Upper lobe of right lung (tissue), 1 donor: ENCODE measurements at regions not wholly inside any gene's neighbourhood (a gene's known extent, or its start where the extent isn't known, plus 50 kb on each side); places are given as distances from the start of the nearest gene placed in this dataset.

Source experiments
- ATAC-seq: fragments of 200-7000 bp; cut with Tn5 transposase; one replicate; pipeline ENCODE4 v1.9.1; 2020; ENCODE audit warnings: mild to moderate bottlenecking, moderate library complexity
- DNase-seq: peaks from one replicate; pipeline ENCODE4 v3.0.0-alpha.2; 2020
- H3K27ac ChIP-seq: fragments of 200-600 bp; one replicate; pipeline ENCODE4 v1.8.0; 2022
- H3K27me3 ChIP-seq: fragments of 200-600 bp; one replicate; pipeline ENCODE4 v1.8.0; 2022; ENCODE audit warnings: mild to moderate bottlenecking
- H3K36me3 ChIP-seq: fragments of 200-600 bp; one replicate; pipeline ENCODE4 v1.8.0; 2022
- H3K4me1 ChIP-seq: fragments of 200-600 bp; one replicate; pipeline ENCODE4 v1.8.0; 2022
- H3K4me3 ChIP-seq: fragments of 200-600 bp; one replicate; pipeline ENCODE4 v1.8.0; 2022; ENCODE audit warnings: mild to moderate bottlenecking
- H3K9me3 ChIP-seq: fragments of 200-600 bp; one replicate; pipeline ENCODE4 v1.8.0; 2022
- intact Hi-C: fragments of 100-400 bp; cut with DNase I; formaldehyde crosslinking; loops from one replicate; pipeline ENCODE4 v1.11.0; 2022
- TF ChIP-seq, protein P1 (sequence below): fragments of 200-600 bp; IDR thresholded peaks from one replicate; pipeline ENCODE4 v1.8.0; 2022; ENCODE audit warnings: antibody characterized with exemption
- donor health status: DM: no; HTN: yes; CAD: no; lungs with severe emphysema.

DNA sequence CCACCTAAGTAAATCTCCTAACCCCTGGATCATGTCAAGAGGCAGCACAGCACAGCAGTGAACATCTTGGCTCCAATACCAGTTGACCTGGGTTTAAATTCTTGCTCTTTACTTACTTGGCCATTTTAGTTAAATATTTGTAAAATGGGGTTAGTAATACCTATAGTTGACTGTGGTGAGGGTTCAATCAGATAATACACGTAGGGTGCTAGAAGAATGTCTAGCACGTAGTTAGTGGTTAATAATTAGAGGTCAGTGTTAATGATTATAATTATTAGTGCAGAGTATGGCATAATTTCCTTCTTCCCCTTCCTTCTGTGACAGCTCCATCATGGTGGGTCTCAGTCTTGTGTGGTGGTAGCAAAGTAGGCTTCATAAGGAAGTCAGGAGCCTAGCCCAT is 520.8 kb downstream of the INSC start:
- TF ChIP-seq, protein P1, sequence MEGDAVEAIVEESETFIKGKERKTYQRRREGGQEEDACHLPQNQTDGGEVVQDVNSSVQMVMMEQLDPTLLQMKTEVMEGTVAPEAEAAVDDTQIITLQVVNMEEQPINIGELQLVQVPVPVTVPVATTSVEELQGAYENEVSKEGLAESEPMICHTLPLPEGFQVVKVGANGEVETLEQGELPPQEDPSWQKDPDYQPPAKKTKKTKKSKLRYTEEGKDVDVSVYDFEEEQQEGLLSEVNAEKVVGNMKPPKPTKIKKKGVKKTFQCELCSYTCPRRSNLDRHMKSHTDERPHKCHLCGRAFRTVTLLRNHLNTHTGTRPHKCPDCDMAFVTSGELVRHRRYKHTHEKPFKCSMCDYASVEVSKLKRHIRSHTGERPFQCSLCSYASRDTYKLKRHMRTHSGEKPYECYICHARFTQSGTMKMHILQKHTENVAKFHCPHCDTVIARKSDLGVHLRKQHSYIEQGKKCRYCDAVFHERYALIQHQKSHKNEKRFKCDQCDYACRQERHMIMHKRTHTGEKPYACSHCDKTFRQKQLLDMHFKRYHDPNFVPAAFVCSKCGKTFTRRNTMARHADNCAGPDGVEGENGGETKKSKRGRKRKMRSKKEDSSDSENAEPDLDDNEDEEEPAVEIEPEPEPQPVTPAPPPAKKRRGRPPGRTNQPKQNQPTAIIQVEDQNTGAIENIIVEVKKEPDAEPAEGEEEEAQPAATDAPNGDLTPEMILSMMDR: no peak
- intact Hi-C loops: no loop called here
- DNase-seq (no peak), ATAC-seq (no peak)
- no peaks in the 10 kb centered on the region for H3K9me3 ChIP-seq
- H3K36me3 ChIP-seq: no peaks in the 10 kb centered on the region
- H3K27me3 ChIP-seq: no peaks in the 10 kb centered on the region
- no peak overlapping the region for H3K27ac ChIP-seq
- no peaks in the 10 kb centered on the region for H3K4me1 ChIP-seq
- no peak overlapping the region for H3K4me3 ChIP-seq

DNA sequence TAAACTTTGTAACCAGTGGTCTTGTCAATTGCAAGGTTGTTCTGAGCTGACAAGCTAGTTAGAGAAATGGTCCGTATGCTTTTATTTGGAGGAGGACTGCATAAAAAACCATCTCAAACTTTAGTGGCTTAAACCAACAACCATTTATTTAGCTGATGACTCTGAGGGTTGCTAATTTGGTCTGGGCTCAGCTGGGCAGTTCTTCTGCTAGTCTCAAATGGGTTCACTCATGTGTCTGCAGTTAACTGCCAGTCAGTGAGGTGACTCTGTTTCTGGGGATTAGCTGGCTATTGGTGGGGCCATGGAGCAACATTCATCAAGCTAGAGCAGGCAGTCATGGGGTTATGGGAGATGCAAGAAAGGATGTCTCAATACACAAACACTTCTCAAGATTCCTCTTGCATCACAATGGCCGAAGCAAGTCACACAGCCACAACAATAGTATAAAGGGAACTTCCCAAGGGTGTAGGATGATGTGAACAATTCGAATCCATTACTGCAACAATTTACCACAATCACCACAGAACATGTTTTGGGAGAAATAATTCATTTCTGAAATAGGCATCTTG is 521.9 kb downstream of the INSC start:
- Histone ChIP-seq H3K27me3 (no peaks in the 10 kb centered on the region), H3K4me3 (no peak overlapping the region), H3K9me3 (no peaks in the 10 kb centered on the region), H3K4me1 (peaks cover 4% of the 10 kb centered on the region), H3K27ac (no peak overlapping the region), H3K36me3 (no peaks in the 10 kb centered on the region)
- peak; percentile 60 for ATAC-seq
- TF ChIP-seq, protein P1: no peak
- no peak for DNase-seq
- intact Hi-C loops: no loop called here

DNA sequence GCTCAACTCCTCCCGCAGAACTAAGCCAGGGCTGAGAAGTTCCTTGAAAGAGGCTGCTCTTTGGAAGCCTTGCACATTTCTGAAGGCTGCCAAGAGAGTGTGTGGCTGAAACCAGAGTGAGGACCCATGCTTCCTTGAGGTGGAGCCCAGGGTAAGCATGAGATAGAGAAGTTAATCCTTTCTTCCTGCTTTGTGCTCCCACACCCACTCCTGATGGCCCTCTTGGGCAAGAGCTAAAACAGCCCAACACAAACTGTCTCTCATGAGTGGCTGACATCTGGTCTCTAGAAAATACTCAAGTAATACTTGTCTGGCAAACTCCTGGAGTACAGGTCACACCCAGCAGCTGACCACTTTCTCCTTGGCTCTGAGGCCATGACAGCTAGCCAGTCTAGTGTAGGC is 523.7 kb downstream of the INSC start:
- Histone ChIP-seq H3K27me3 (no peaks in the 10 kb centered on the region), H3K9me3 (no peaks in the 10 kb centered on the region), H3K4me1 (peaks cover 4% of the 10 kb centered on the region), H3K4me3 (no peak overlapping the region), H3K36me3 (no peaks in the 10 kb centered on the region), H3K27ac (no peak overlapping the region)
- ATAC-seq: peak; percentile 73
- intact Hi-C loops: no loop called here
- TF ChIP-seq, protein P1: no peak
- no peak for DNase-seq

GRCh38 chr11:15640318-15640717 is 525.6 kb downstream of the INSC start:
- no peaks in the 10 kb centered on the region for H3K27me3 ChIP-seq
- H3K9me3 ChIP-seq: no peaks in the 10 kb centered on the region
- peaks cover 4% of the 10 kb centered on the region for H3K4me1 ChIP-seq
- H3K27ac ChIP-seq: no peak overlapping the region
- DNase-seq (no peak), ATAC-seq (no peak)
- TF ChIP-seq, protein P1: no peak
- no peaks in the 10 kb centered on the region for H3K36me3 ChIP-seq
- H3K4me3 ChIP-seq: no peak overlapping the region
- intact Hi-C loops: no loop called here

GRCh38 chr11:15641271-15642045 is 526.7 kb downstream of the INSC start:
- DNase-seq (no peak), ATAC-seq (no peak)
- TF ChIP-seq, protein P1: no peak
- intact Hi-C loops: no loop called here
- H3K4me3 ChIP-seq: no peak overlapping the region
- no peak overlapping the region for H3K27ac ChIP-seq
- peaks cover 4% of the 10 kb centered on the region for H3K4me1 ChIP-seq
- no peaks in the 10 kb centered on the region for H3K36me3 ChIP-seq
- no peaks in the 10 kb centered on the region for H3K27me3 ChIP-seq
- no peaks in the 10 kb centered on the region for H3K9me3 ChIP-seq
